H54 (cell line): ENCODE measurements at regions not wholly inside any gene's neighbourhood (a gene's known extent, or its start where the extent isn't known, plus 50 kb on each side); places are given as distances from the start of the nearest gene placed in this dataset.

Experiments
- DNase-seq: peaks from one replicate; pipeline ENCODE4 v3.0.0; 2011; ENCODE audit warnings: low spot score, mixed read lengths; ENCODE audit not compliant: insufficient read length
- FAIRE-seq: peaks from 3 replicates; lab custom pipeline; 2011; peaks lifted over from hg19 to GRCh38; lab: Jason Lieb, UNC
- POLR2A ChIP-seq: IDR thresholded peaks from 2 replicates; pipeline ENCODE4 v1.6.1; 2011; ENCODE audit warnings: low read depth, mild to moderate bottlenecking, low read length

- DNase-seq = no peak
- no peak for TF ChIP-seq POLR2A
- FAIRE-seq = no peak
Measured at GRCh38 chr6:88266126-88266525, 100.0 kb upstream of the CNR1 start.

- no peak for DNase-seq
Measured at GRCh38 chr6:88263591-88263990, 97.4 kb upstream of the CNR1 start.

GRCh38 chr6:88262332-88262731 lies 96.2 kb upstream of the CNR1 start:
- FAIRE-seq = no peak

More at GRCh38 chr6:88263591-88263990, 97.4 kb upstream of the CNR1 start:
- FAIRE-seq = no peak
- no peak for TF ChIP-seq POLR2A

GRCh38 chr6:88251301-88251700 lies 85.2 kb upstream of the CNR1 start:
- no peak for DNase-seq
- FAIRE-seq = no peak
- TF ChIP-seq POLR2A = no peak

More at GRCh38 chr6:88262332-88262731, 96.2 kb upstream of the CNR1 start:
- no peak for DNase-seq
- TF ChIP-seq POLR2A = no peak

GRCh38 chr6:88248709-88249321 lies 82.7 kb upstream of the CNR1 start:
- FAIRE-seq (no peak), DNase-seq (no peak)
- no peak for TF ChIP-seq POLR2A

- FAIRE-seq (no peak), DNase-seq (no peak)
Measured at GRCh38 chr6:88246654-88247053, 80.5 kb upstream of the CNR1 start.

GRCh38 chr6:88244721-88245120 lies 78.6 kb upstream of the CNR1 start:
- FAIRE-seq (no peak), DNase-seq (no peak)
- no peak for TF ChIP-seq POLR2A

More at GRCh38 chr6:88246654-88247053, 80.5 kb upstream of the CNR1 start:
- no peak for TF ChIP-seq POLR2A

GRCh38 chr6:88238901-88239300 lies 72.8 kb upstream of the CNR1 start:
- FAIRE-seq (no peak), DNase-seq (no peak)
- TF ChIP-seq POLR2A = no peak

- TF ChIP-seq POLR2A = no peak
- DNase-seq = no peak
- no peak for FAIRE-seq
Measured at GRCh38 chr6:88238065-88238464, 71.9 kb upstream of the CNR1 start.

GRCh38 chr6:88236612-88237360 lies 70.6 kb upstream of the CNR1 start:
- DNase-seq (no peak), FAIRE-seq (no peak)
- no peak for TF ChIP-seq POLR2A

GRCh38 chr6:88232753-88233152 lies 66.6 kb upstream of the CNR1 start:
- no peak for TF ChIP-seq POLR2A
- FAIRE-seq (no peak), DNase-seq (no peak)

GRCh38 chr6:88223298-88223697 lies 57.2 kb upstream of the CNR1 start:
- no peak for DNase-seq
- FAIRE-seq = no peak
- no peak for TF ChIP-seq POLR2A

- TF ChIP-seq POLR2A = no peak
- no peak for FAIRE-seq
- DNase-seq = no peak
Measured at GRCh38 chr6:88220493-88220892, 54.3 kb upstream of the CNR1 start.

GRCh38 chr6:88216182-88216581 lies 50.0 kb upstream of the CNR1 start:
- FAIRE-seq (no peak), DNase-seq (no peak)

More at GRCh38 chr6:88216182-88216581, 50.0 kb upstream of the CNR1 start:
- no peak for TF ChIP-seq POLR2A
